CD4-positive, alpha-beta memory T cell (primary cell): ENCODE measurements at regions not wholly inside any gene's neighbourhood (a gene's known extent, or its start where the extent isn't known, plus 50 kb on each side); places are given as distances from the start of the nearest gene placed in this dataset.
A peak's percentile ranks its signal among the peaks of the same experiment; 100 is the strongest.

Experiments used
- CTCF ChIA-PET: fragments of 350-600 bp; sonication (Branson Sonifier 250); formaldehyde crosslinking; loops from one replicate; lab custom pipeline; 2021; ENCODE audit warnings: inconsistent platforms; ENCODE audit not compliant: partially characterized antibody; lab: Charles Lee
- POLR2A ChIA-PET: fragments of 350-600 bp; sonication (Branson Sonifier 250); formaldehyde crosslinking; loops from one replicate; lab custom pipeline; 2021; ENCODE audit not compliant: partially characterized antibody; lab: Charles Lee
- DNase-seq, 5 donors: peaks; one replicate each; pipeline versions ENCODE4 v3.0.0 to v3.0.0-alpha.2; 2020 to 2022; ENCODE audit warnings: mixed read lengths in 1 of 5
- H3K27ac ChIP-seq: one replicate; pipeline ENCODE4 v1.7.0; 2013; ENCODE audit warnings: low read depth, low read length
- H3K27me3 ChIP-seq: 2 replicates; pipeline ENCODE4 v1.7.0; 2013; ENCODE audit warnings: mild to moderate bottlenecking, low read length, moderate library complexity; ENCODE audit not compliant: insufficient read depth
- H3K36me3 ChIP-seq: 2 replicates; pipeline ENCODE4 v1.7.0; 2013; ENCODE audit warnings: mild to moderate bottlenecking, low read length, moderate library complexity; ENCODE audit not compliant: insufficient read depth
- H3K4me1 ChIP-seq: 2 replicates; pipeline ENCODE4 v1.7.0; 2013; ENCODE audit warnings: mild to moderate bottlenecking, low read length, moderate library complexity; ENCODE audit not compliant: insufficient read depth
- H3K4me3 ChIP-seq, 2 donors: one replicate each; pipeline ENCODE4 v1.7.0; 2013; ENCODE audit warnings: low read length in 2 of 2, mild to moderate bottlenecking in 1 of 2
- H3K9me3 ChIP-seq, 2 donors: one replicate each; pipeline ENCODE4 v1.7.0; 2013; ENCODE audit warnings: low read length in 2 of 2, control low read depth in 1 of 2; ENCODE audit not compliant: control insufficient read depth in 1 of 2
- H3K27ac Mint-ChIP-seq, 7 donors: one replicate each; pipeline ENCODE4 v1.8.0; 2020 to 2021; ENCODE audit warnings: mixed read lengths in 7 of 7, mild to moderate bottlenecking in 6 of 7, inconsistent platforms in 3 of 7, moderate library complexity in 3 of 7
- H3K27me3 Mint-ChIP-seq, 2 donors: one replicate each; pipeline ENCODE4 v1.8.0; 2020 to 2021; ENCODE audit warnings: mixed read lengths in 2 of 2
- H3K36me3 Mint-ChIP-seq, 2 donors: one replicate each; pipeline ENCODE4 v1.8.0; 2020 to 2021; ENCODE audit warnings: mixed read lengths in 2 of 2, inconsistent platforms in 1 of 2, mild to moderate bottlenecking in 1 of 2
- H3K4me1 Mint-ChIP-seq, 4 donors: one replicate each; pipeline ENCODE4 v1.8.0; 2020 to 2021; ENCODE audit warnings: mixed read lengths in 4 of 4, mild to moderate bottlenecking in 1 of 4
- H3K4me3 Mint-ChIP-seq, 8 donors: one replicate each; pipeline ENCODE4 v1.8.0; 2020 to 2021; ENCODE audit warnings: mixed read lengths in 8 of 8, mild to moderate bottlenecking in 7 of 8, moderate library complexity in 6 of 8, inconsistent platforms in 3 of 8
- H3K9me3 Mint-ChIP-seq, 8 donors: one replicate each; pipeline ENCODE4 v1.8.0; 2020 to 2021; ENCODE audit warnings: mixed read lengths in 8 of 8, mild to moderate bottlenecking in 5 of 8, inconsistent platforms in 3 of 8, moderate library complexity in 1 of 8
- intact Hi-C: fragments of 100-400 bp; cut with micrococcal nuclease; formaldehyde crosslinking; loops from one replicate; pipeline ENCODE4 v1.15.1; 2023

DNA sequence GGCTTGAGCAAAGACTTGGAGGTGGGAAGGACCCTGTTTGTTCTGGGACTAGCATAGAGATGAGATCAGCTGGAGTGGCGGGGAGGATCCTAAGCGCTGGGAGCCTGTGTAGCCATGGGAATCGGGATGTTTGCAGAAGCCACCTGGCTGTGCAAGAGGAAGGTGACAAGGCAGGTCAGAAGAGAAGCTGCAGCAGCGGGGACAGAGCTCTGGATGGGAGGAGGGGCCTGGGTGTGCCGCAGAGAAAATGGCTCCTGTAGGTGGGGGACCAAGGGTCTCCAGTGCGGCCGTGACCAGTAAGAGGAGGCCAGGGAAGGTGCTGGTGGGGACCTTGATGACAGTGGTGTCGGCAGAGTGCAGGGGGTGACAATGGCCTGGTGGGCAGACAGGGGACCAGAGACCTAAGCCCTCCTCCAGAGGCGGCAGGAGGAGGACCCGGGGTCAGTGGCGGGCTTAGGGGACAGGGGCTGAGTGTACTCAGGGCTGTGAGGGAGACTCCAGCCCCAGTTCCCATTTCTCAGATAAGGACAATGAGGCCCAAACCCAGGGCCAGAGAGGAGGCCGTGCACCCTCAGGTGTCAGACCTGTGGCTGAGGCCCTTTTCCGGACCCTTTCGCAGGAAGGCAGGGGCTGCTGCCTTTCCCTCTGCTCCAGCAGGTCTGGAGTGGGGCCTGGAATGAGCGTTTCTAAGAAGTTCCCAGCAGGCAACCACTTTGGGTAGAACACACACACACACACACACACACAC is 206.6 kb upstream of the RTL1 start:
- Mint-ChIP-seq H3K36me3 (no peaks in the 10 kb centered on the region), H3K27me3 (peaks cover 0 to 3% of the 10 kb centered on the region in 2 donors), H3K9me3 (peaks cover 0 to 2% (median 0%) of the 10 kb centered on the region in 8 donors), H3K4me3 (no peak overlapping the region), H3K27ac (no peak overlapping the region), H3K4me1 (no peaks in the 10 kb centered on the region)
- ChIA-PET POLR2A (no interaction called here), CTCF (no interaction called here)
- no peaks in the 10 kb centered on the region for H3K9me3 ChIP-seq
- H3K27me3 ChIP-seq: no peaks in the 10 kb centered on the region
- H3K27ac ChIP-seq: no peak overlapping the region
- no peaks in the 10 kb centered on the region for H3K36me3 ChIP-seq
- no peak for DNase-seq
- H3K4me3 ChIP-seq: no peak overlapping the region
- H3K4me1 ChIP-seq: no peaks in the 10 kb centered on the region
- intact Hi-C loops: no loop called here

DNA sequence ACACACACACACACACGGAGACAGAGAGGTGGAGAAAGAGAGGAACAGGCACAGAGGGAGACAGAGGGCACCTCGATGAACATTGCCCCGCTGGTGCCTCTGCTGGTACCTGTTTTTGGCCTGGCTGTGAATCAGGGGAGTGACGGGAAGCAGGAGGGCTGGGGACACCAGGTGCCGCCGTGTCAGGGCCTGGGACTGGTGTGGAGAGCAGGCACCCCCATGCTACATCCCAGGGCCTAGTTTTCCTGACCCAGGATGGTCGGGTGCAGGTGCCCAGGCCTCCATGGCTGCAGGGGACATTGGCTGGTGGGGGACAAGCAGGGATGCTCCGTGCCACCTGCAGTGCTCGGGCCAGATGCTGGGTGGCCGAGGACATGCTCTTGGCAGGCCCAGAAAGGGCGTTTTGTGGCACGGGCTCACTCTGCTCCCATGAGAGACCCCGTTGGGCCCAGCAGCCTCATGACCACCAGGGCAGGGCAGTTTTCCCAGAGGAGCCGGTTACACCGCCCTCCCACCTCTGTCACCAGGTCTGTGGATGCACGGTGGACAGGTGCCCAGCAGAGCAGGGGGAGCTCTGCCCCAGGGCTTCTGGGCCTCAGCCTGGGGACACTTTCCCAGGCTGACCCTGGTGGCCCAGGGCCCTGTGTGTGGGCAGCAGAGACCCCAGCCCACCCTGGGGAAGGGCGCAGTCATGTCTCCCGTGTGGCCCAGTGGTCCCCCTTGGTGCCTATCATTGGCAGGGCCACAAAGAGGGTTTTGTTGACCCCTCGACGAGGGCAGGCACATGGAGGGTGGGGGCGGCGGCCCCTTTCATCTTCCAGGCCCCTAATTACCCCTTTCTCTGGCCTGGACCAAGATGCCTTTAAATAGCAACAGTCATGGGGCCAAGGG is 207.5 kb upstream of the RTL1 start:
- no peak overlapping the region for H3K27ac ChIP-seq
- no peaks in the 10 kb centered on the region for H3K9me3 ChIP-seq
- peaks cover 0 to 2% (median 0%) of the 10 kb centered on the region in 8 donors for H3K9me3 Mint-ChIP-seq
- ChIA-PET CTCF (no interaction called here), POLR2A (no interaction called here)
- no peak overlapping the region for H3K27ac Mint-ChIP-seq
- H3K36me3 Mint-ChIP-seq: no peaks in the 10 kb centered on the region
- H3K4me1 Mint-ChIP-seq: no peaks in the 10 kb centered on the region
- no peak for DNase-seq
- no peaks in the 10 kb centered on the region for H3K4me1 ChIP-seq
- intact Hi-C loops: no loop called here
- no peaks in the 10 kb centered on the region for H3K36me3 ChIP-seq
- H3K27me3 ChIP-seq: no peaks in the 10 kb centered on the region
- no peak overlapping the region for H3K4me3 Mint-ChIP-seq
- no peak overlapping the region for H3K4me3 ChIP-seq
- H3K27me3 Mint-ChIP-seq: peaks cover 0 to 5% of the 10 kb centered on the region in 2 donors

DNA sequence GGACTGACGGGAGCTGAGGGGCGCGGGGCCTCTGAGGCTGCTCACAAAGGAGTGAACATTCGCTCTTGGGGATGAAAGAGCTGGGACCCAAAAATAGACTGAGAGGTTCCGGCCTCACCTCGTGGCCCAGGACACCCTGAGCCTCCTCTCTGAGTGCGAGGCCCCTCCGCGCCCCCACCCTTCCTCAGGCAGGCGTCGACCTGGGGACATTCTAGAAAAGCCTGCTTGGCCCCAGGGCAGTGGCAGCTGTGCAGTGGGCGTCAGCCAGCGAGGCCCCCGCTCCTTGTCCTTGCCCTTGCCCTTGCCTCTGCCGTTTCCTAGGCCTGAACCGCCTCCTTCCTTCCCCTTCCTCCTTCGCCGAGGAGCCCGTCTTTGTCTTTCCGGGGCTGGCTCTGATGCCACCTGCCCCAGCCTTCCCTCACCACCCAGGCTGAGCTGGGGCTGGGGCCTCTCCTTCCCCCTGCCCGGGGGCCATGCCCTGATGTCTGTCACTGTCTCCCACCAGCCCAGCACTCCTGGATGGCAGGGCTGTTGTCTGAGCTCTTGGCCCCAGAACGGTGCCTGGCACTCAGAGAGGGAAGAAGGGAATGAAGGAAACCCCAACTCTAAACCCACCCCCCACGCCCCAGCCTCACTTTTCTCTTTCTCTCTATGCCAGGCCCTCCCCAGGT is 208.2 kb upstream of the RTL1 start:
- ChIA-PET CTCF (interaction anchor here (0.6 kb wide), 1 partner anchor 572 kb away, joined by 4 read pairs; no protein-coding TSS in a partner anchor), POLR2A (no interaction called here)
- Histone ChIP-seq H3K4me1 (no peaks in the 10 kb centered on the region), H3K4me3 (no peak overlapping the region), H3K27ac (no peak overlapping the region), H3K9me3 (no peaks in the 10 kb centered on the region), H3K36me3 (no peaks in the 10 kb centered on the region), H3K27me3 (no peaks in the 10 kb centered on the region)
- H3K27ac Mint-ChIP-seq: no peak overlapping the region
- H3K36me3 Mint-ChIP-seq: no peaks in the 10 kb centered on the region
- DNase-seq: no peak
- no peak overlapping the region for H3K4me3 Mint-ChIP-seq
- no peaks in the 10 kb centered on the region for H3K9me3 Mint-ChIP-seq
- H3K4me1 Mint-ChIP-seq: no peaks in the 10 kb centered on the region
- intact Hi-C loops: no loop called here
- peaks cover 0 to 5% of the 10 kb centered on the region in 2 donors for H3K27me3 Mint-ChIP-seq

DNA sequence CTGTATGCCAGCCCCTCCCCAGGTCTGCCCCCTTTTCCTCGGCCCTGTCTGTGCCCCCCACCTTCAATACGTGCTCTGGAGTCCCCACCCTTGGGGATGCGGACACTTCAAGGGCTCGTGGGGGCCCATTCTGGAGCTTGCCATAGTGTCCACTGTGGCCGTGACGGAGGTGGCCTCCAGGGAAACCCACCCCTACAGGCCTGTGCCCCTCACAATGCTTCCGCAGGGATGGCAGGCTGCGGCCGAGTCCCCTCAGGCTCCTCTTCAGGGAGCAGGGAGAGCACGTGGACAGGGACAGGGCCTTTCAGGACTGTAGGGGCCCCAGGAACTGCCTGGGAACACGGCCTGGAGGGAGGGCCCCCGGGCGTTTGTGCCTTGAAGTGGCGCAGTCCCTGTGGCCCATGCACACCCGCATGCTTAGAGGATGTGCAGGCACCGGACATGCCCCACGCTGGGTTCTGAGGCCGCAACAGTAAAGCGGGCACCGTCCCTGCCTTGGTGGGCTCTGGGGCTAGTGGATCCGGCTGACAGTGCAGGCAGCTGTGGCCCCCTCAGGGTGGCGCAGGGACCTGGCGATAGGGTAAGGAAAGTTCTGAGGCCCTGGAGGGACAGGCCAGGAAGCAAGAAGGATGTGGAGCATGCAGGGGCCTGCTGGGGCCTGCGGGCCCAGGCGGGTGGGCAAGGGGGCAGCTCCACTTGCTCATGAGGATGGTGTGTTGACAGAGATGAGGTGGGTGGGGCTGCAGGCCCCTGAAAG is 209.0 kb upstream of the RTL1 start:
- Mint-ChIP-seq H3K27ac (peak overlapping the region in 1 of 7 donors; percentile 68), H3K9me3 (no peaks in the 10 kb centered on the region), H3K4me1 (no peaks in the 10 kb centered on the region), H3K36me3 (no peaks in the 10 kb centered on the region), H3K4me3 (no peak overlapping the region), H3K27me3 (peaks cover 0 to 5% of the 10 kb centered on the region in 2 donors)
- Histone ChIP-seq H3K4me3 (no peak overlapping the region), H3K27ac (no peak overlapping the region), H3K9me3 (no peaks in the 10 kb centered on the region), H3K4me1 (no peaks in the 10 kb centered on the region), H3K27me3 (no peaks in the 10 kb centered on the region), H3K36me3 (no peaks in the 10 kb centered on the region)
- POLR2A ChIA-PET: no interaction called here
- DNase-seq: no peak
- intact Hi-C loops: no loop called here
- CTCF ChIA-PET: interaction anchor here (0.6 kb wide), 1 partner anchor 571 kb away, joined by 4 read pairs; no protein-coding TSS in a partner anchor

DNA sequence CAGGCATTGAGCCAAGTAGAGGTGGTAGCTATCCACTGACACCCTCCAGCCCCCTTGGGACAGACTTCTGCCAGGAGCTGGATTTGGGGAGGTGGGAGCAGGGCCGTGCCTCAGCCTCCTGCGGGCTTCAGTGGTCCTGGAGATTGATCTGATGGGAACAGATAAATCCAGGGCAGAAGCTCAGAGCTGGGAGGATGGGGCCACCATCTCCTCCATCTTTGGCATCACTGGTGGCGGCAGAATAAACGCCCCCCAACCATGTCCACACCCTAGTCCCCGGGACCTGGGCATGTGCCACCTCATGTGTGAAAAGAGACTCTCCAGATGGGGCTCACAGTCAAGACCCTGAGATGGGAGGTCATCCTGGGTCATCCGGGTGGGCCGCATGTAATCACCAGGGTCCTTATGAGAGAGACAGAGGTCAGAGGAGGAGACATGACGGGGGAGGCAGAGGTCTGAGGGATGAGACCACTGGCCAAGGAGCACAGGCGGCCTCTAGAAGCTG is 209.6 kb upstream of the RTL1 start:
- intact Hi-C loops: no loop called here
- no peak overlapping the region for H3K27ac ChIP-seq
- ChIA-PET CTCF (no interaction called here), POLR2A (no interaction called here)
- no peaks in the 10 kb centered on the region for H3K36me3 Mint-ChIP-seq
- no peaks in the 10 kb centered on the region for H3K4me1 Mint-ChIP-seq
- H3K27me3 Mint-ChIP-seq: peaks cover 0 to 6% of the 10 kb centered on the region in 2 donors
- peak overlapping the region in 1 of 7 donors; percentile 19 for H3K27ac Mint-ChIP-seq
- H3K36me3 ChIP-seq: no peaks in the 10 kb centered on the region
- DNase-seq: no peak
- no peaks in the 10 kb centered on the region for H3K9me3 ChIP-seq
- H3K4me1 ChIP-seq: no peaks in the 10 kb centered on the region
- H3K9me3 Mint-ChIP-seq: peaks cover 0 to 2% (median 0%) of the 10 kb centered on the region in 8 donors
- no peaks in the 10 kb centered on the region for H3K27me3 ChIP-seq
- H3K4me3 ChIP-seq: no peak overlapping the region
- no peak overlapping the region for H3K4me3 Mint-ChIP-seq

DNA sequence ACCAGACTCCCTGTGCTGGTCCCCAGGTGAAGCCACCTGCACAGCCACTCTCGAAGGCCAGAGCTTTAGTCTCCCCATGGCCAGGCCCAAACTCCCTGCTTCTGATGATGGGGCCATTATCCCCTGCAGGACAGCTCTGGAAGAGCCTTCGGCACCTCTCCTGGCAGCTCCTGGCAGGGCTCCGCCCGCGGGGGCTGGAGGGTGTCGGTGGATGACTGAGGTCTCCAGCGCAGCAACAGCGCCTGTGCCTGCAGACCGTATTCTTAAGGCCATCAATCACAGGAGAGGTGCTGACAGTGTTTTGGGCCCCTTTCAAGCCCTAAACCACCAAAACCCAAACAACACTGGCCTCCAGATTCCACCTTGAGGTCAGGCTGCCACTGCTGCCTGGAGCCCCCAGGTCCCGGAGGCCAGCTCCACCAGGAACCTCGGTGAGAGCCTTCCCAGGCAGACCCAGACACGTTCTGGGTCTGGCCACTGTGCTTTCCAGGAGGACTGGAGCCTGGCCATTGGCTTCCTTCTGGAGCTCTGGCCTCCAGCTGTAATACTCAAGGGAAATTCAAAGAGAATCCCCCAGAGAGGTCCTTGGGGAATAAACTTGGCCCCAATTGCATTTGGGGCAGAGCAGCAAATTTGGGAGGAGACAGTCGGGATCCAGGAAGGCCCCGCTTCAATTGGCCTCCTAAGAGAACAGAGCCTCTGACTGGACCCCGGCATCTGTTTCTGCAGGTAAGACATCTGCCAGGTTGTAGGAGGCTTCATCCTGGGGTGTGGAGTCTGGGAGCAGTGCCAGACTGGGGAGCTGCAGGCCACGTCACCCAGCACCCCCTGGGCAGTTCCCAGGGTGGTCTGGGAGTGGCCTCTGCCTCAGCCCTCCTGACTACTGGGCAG is 210.6 kb upstream of the RTL1 start:
- H3K36me3 Mint-ChIP-seq: no peaks in the 10 kb centered on the region
- CTCF ChIA-PET: no interaction called here

More for the DNA sequence above, 210.6 kb upstream of the RTL1 start:
- Mint-ChIP-seq H3K27ac (no peak overlapping the region), H3K27me3 (peaks cover 0 to 10% of the 10 kb centered on the region in 2 donors), H3K4me3 (no peak overlapping the region), H3K4me1 (no peaks in the 10 kb centered on the region), H3K9me3 (peaks cover 0 to 2% (median 0%) of the 10 kb centered on the region in 8 donors)
- no peak for DNase-seq
- H3K9me3 ChIP-seq: no peaks in the 10 kb centered on the region
- H3K27me3 ChIP-seq: no peaks in the 10 kb centered on the region
- no peak overlapping the region for H3K4me3 ChIP-seq
- H3K27ac ChIP-seq: no peak overlapping the region
- H3K4me1 ChIP-seq: no peaks in the 10 kb centered on the region
- H3K36me3 ChIP-seq: no peaks in the 10 kb centered on the region
- intact Hi-C loops: no loop called here
- POLR2A ChIA-PET: no interaction called here
